Tibial nerve (tissue), 4 donors: ENCODE measurements at regions not wholly inside any gene's neighbourhood (a gene's known extent, or its start where the extent isn't known, plus 50 kb on each side); places are given as distances from the start of the nearest gene placed in this dataset.

Experiments used
- CTCF ChIP-seq, 5 experiments: fragments of 200-600 bp in 3 of 5; fragments of 450-650 bp in 2 of 5; sonication (generic) in 3 of 5; IDR thresholded peaks; one replicate each; pipeline ENCODE4 v1.5.1; 2016 to 2019; ENCODE audit warnings: antibody characterized with exemption in 5 of 5, mild to moderate bottlenecking in 3 of 5, moderate library complexity in 2 of 5
- EP300 ChIP-seq, 2 donors: sonication (generic); formaldehyde crosslinking; IDR thresholded peaks; one replicate each; pipeline ENCODE4 v1.6.1; 2017; ENCODE audit warnings: antibody characterized with exemption in 2 of 2, mild to moderate bottlenecking in 1 of 2

- no peak for TF ChIP-seq CTCF (IDR thresholded peaks at IDR 0.05)
- TF ChIP-seq EP300 (IDR thresholded peaks at IDR 0.05): no peak
These were observed 113.8 kb upstream of the MAGI3 start for GRCh38 chr1:113276507-113276906.
